ENCODE measurements at regions not wholly inside any gene's neighbourhood (a gene's known extent, or its start where the extent isn't known, plus 50 kb on each side); places are given as distances from the start of the nearest gene placed in this dataset.

DNA sequence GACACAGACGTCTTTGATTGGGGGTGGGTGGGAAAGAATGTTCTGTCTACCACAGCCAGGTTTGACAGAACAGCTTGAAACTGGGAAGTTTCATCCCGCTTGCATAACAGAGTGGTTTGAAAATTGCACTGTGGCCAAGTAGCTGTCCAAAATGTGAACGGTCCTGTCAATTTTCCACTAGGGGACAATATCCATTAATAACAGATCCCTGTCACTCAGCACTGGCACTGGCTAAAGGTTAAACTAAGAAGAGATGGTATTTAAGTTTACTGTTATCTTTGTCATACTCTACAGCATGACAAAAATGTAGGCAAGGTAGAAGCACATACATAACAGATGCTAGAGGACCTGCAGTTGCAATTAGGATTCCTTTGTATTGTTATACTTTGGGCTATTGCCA is 55.6 kb upstream of the ACMSD start:
- Histone ChIP-seq H4K20me1 (ENCODE audit: insufficient read depth, low read length) (no peaks in the 10 kb centered on the region), H3K27ac (ENCODE audit: low read depth, low read length) (no peak overlapping the region), H3K4me2 (ENCODE audit: insufficient read depth, low read length) (no peak overlapping the region), H3K27me3 (ENCODE audit: insufficient read depth, low read length) (no peaks in the 10 kb centered on the region), H3K4me3 (ENCODE audit: insufficient read depth, low read length) (no peak overlapping the region), H3K36me3 (ENCODE audit: insufficient read depth, low read length) (no peaks in the 10 kb centered on the region), H3K79me2 (ENCODE audit: insufficient read depth, low read length) (no peaks in the 10 kb centered on the region), H3K4me1 (ENCODE audit: insufficient read depth, low read length) (no peaks in the 10 kb centered on the region), H3K9me3 (ENCODE audit: low read depth, low read length) (no peaks in the 10 kb centered on the region), H2AFZ (ENCODE audit: low read length) (no peak overlapping the region)
- TF ChIP-seq CTCF (IDR thresholded peaks at IDR 0.05; ENCODE audit: extremely low read depth, low read depth, low read length): no peak
- no peak for DNase-seq (ENCODE audit: insufficient read length, low spot score, missing footprints)

- Histone ChIP-seq H3K36me3 (ENCODE audit: insufficient read depth, low read length) (no peaks in the 10 kb centered on the region), H3K4me1 (ENCODE audit: insufficient read depth, low read length) (no peaks in the 10 kb centered on the region), H3K27me3 (ENCODE audit: insufficient read depth, low read length) (no peaks in the 10 kb centered on the region), H3K4me3 (ENCODE audit: insufficient read depth, low read length) (no peak overlapping the region), H3K4me2 (ENCODE audit: insufficient read depth, low read length) (no peak overlapping the region), H4K20me1 (ENCODE audit: insufficient read depth, low read length) (no peaks in the 10 kb centered on the region), H3K79me2 (ENCODE audit: insufficient read depth, low read length) (no peaks in the 10 kb centered on the region), H3K9me3 (ENCODE audit: low read depth, low read length) (no peaks in the 10 kb centered on the region), H3K27ac (ENCODE audit: low read depth, low read length) (no peak overlapping the region), H2AFZ (ENCODE audit: low read length) (no peak overlapping the region)
- DNase-seq (ENCODE audit: insufficient read length, low spot score, missing footprints): no peak
- no peak for TF ChIP-seq CTCF (IDR thresholded peaks at IDR 0.05; ENCODE audit: extremely low read depth, low read depth, low read length)
Measured at GRCh38 chr2:134783912-134784311, 54.5 kb upstream of the ACMSD start.

GRCh38 chr2:134785659-134786430 is 52.6 kb upstream of the ACMSD start:
- H3K27me3 ChIP-seq (ENCODE audit: insufficient read depth, low read length): no peaks in the 10 kb centered on the region
- DNase-seq (ENCODE audit: insufficient read length, low spot score, missing footprints): no peak
- no peak for TF ChIP-seq CTCF (IDR thresholded peaks at IDR 0.05; ENCODE audit: extremely low read depth, low read depth, low read length)

DNA sequence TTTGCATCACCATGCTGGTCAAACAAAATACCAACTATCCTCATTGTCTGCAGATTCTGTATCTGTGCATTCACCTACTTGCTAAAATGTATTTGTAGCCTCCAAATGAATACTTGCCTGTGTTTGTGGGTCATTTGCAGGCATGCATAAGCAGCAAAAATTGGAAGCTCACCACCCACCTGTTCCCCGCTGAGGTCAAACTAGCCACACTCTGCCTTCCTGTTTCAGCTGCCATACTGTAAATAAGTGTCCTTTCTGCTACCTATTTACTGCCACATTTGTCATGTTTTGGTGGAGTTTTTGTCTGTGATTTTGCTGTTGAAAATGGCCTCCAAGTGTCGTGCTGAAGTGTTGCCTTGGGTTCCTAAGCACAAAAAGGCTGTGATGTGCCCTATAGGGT is 50.0 kb upstream of the ACMSD start:
- Histone ChIP-seq H3K4me1 (ENCODE audit: insufficient read depth, low read length) (no peaks in the 10 kb centered on the region), H3K4me3 (ENCODE audit: insufficient read depth, low read length) (no peak overlapping the region), H3K36me3 (ENCODE audit: insufficient read depth, low read length) (no peaks in the 10 kb centered on the region), H4K20me1 (ENCODE audit: insufficient read depth, low read length) (no peaks in the 10 kb centered on the region), H2AFZ (ENCODE audit: low read length) (no peak overlapping the region), H3K27me3 (ENCODE audit: insufficient read depth, low read length) (no peaks in the 10 kb centered on the region), H3K79me2 (ENCODE audit: insufficient read depth, low read length) (no peaks in the 10 kb centered on the region), H3K9me3 (ENCODE audit: low read depth, low read length) (no peaks in the 10 kb centered on the region), H3K4me2 (ENCODE audit: insufficient read depth, low read length) (no peak overlapping the region), H3K27ac (ENCODE audit: low read depth, low read length) (no peak overlapping the region)
- TF ChIP-seq CTCF (IDR thresholded peaks at IDR 0.05; ENCODE audit: extremely low read depth, low read depth, low read length): no peak
- DNase-seq (ENCODE audit: insufficient read length, low spot score, missing footprints): no peak

More at GRCh38 chr2:134785659-134786430, 52.6 kb upstream of the ACMSD start:
- H3K27ac ChIP-seq (ENCODE audit: low read depth, low read length): no peak overlapping the region
- no peaks in the 10 kb centered on the region for H3K9me3 ChIP-seq (ENCODE audit: low read depth, low read length)
- no peaks in the 10 kb centered on the region for H4K20me1 ChIP-seq (ENCODE audit: insufficient read depth, low read length)
- H3K79me2 ChIP-seq (ENCODE audit: insufficient read depth, low read length): no peaks in the 10 kb centered on the region
- no peak overlapping the region for H3K4me2 ChIP-seq (ENCODE audit: insufficient read depth, low read length)
- H3K4me1 ChIP-seq (ENCODE audit: insufficient read depth, low read length): no peaks in the 10 kb centered on the region
- H3K4me3 ChIP-seq (ENCODE audit: insufficient read depth, low read length): no peak overlapping the region
- H3K36me3 ChIP-seq (ENCODE audit: insufficient read depth, low read length): no peaks in the 10 kb centered on the region
- H2AFZ ChIP-seq (ENCODE audit: low read length): no peak overlapping the region

Data from osteoblast (primary cell).